ENCODE measurements at regions not wholly inside any gene's neighbourhood (a gene's known extent, or its start where the extent isn't known, plus 50 kb on each side); places are given as distances from the start of the nearest gene placed in this dataset.

- ATAC-seq (ENCODE audit: low read depth) (no peak), DNase-seq (ENCODE audit: low spot score) (no peak)
- TF ChIP-seq, protein P1, sequence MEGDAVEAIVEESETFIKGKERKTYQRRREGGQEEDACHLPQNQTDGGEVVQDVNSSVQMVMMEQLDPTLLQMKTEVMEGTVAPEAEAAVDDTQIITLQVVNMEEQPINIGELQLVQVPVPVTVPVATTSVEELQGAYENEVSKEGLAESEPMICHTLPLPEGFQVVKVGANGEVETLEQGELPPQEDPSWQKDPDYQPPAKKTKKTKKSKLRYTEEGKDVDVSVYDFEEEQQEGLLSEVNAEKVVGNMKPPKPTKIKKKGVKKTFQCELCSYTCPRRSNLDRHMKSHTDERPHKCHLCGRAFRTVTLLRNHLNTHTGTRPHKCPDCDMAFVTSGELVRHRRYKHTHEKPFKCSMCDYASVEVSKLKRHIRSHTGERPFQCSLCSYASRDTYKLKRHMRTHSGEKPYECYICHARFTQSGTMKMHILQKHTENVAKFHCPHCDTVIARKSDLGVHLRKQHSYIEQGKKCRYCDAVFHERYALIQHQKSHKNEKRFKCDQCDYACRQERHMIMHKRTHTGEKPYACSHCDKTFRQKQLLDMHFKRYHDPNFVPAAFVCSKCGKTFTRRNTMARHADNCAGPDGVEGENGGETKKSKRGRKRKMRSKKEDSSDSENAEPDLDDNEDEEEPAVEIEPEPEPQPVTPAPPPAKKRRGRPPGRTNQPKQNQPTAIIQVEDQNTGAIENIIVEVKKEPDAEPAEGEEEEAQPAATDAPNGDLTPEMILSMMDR (IDR thresholded peaks at IDR 0.05; ENCODE audit: poor library complexity, severe bottlenecking), result no peak
- no peaks in the 10 kb centered on the region for H3K27me3 ChIP-seq (ENCODE audit: insufficient read depth, poor library complexity, severe bottlenecking)
- no peak overlapping the region for H3K4me3 ChIP-seq (ENCODE audit: severe bottlenecking)
- no peaks in the 10 kb centered on the region for H3K9me3 ChIP-seq (ENCODE audit: severe bottlenecking)
- no peaks in the 10 kb centered on the region for H3K4me1 ChIP-seq (ENCODE audit: insufficient read depth, poor library complexity, severe bottlenecking)
- H3K36me3 ChIP-seq (ENCODE audit: low read depth), result no peaks in the 10 kb centered on the region
- H3K27ac ChIP-seq (ENCODE audit: poor library complexity, severe bottlenecking), result no peak overlapping the region
Observed at GRCh38 chr21:29436143-29436542, 137.4 kb downstream of the BACH1 start.

- no peaks in the 10 kb centered on the region for H3K27me3 ChIP-seq (ENCODE audit: insufficient read depth, poor library complexity, severe bottlenecking)
- DNase-seq (ENCODE audit: low spot score) (no peak), ATAC-seq (ENCODE audit: low read depth) (no peak)
- no peak overlapping the region for H3K27ac ChIP-seq (ENCODE audit: poor library complexity, severe bottlenecking)
- no peaks in the 10 kb centered on the region for H3K36me3 ChIP-seq (ENCODE audit: low read depth)
- TF ChIP-seq, protein P1 (IDR thresholded peaks at IDR 0.05; ENCODE audit: poor library complexity, severe bottlenecking), result no peak
- H3K9me3 ChIP-seq (ENCODE audit: severe bottlenecking), result no peaks in the 10 kb centered on the region
- no peaks in the 10 kb centered on the region for H3K4me1 ChIP-seq (ENCODE audit: insufficient read depth, poor library complexity, severe bottlenecking)
- no peak overlapping the region for H3K4me3 ChIP-seq (ENCODE audit: severe bottlenecking)
Observed at GRCh38 chr21:29436650-29437049, 137.9 kb downstream of the BACH1 start.

- no peak for DNase-seq (ENCODE audit: low spot score)
- no peak overlapping the region for H3K27ac ChIP-seq (ENCODE audit: poor library complexity, severe bottlenecking)
- TF ChIP-seq, protein P1 (IDR thresholded peaks at IDR 0.05; ENCODE audit: poor library complexity, severe bottlenecking), result no peak
- no peaks in the 10 kb centered on the region for H3K4me1 ChIP-seq (ENCODE audit: insufficient read depth, poor library complexity, severe bottlenecking)
- no peak for ATAC-seq (ENCODE audit: low read depth)
- no peaks in the 10 kb centered on the region for H3K36me3 ChIP-seq (ENCODE audit: low read depth)
- H3K9me3 ChIP-seq (ENCODE audit: severe bottlenecking), result no peaks in the 10 kb centered on the region
- H3K4me3 ChIP-seq (ENCODE audit: severe bottlenecking), result no peak overlapping the region
- H3K27me3 ChIP-seq (ENCODE audit: insufficient read depth, poor library complexity, severe bottlenecking), result no peaks in the 10 kb centered on the region
Observed at GRCh38 chr21:29441651-29442050, 142.9 kb downstream of the BACH1 start.

GRCh38 chr21:29443411-29444010, 144.8 kb downstream of the BACH1 start:
- ATAC-seq (ENCODE audit: low read depth) (no peak), DNase-seq (ENCODE audit: low spot score) (no peak)
- Histone ChIP-seq H3K4me3 (ENCODE audit: severe bottlenecking) (no peak overlapping the region), H3K27ac (ENCODE audit: poor library complexity, severe bottlenecking) (no peak overlapping the region), H3K27me3 (ENCODE audit: insufficient read depth, poor library complexity, severe bottlenecking) (no peaks in the 10 kb centered on the region), H3K9me3 (ENCODE audit: severe bottlenecking) (no peaks in the 10 kb centered on the region), H3K4me1 (ENCODE audit: insufficient read depth, poor library complexity, severe bottlenecking) (no peaks in the 10 kb centered on the region), H3K36me3 (ENCODE audit: low read depth) (no peaks in the 10 kb centered on the region)
- TF ChIP-seq, protein P1 (IDR thresholded peaks at IDR 0.05; ENCODE audit: poor library complexity, severe bottlenecking), result no peak

DNA sequence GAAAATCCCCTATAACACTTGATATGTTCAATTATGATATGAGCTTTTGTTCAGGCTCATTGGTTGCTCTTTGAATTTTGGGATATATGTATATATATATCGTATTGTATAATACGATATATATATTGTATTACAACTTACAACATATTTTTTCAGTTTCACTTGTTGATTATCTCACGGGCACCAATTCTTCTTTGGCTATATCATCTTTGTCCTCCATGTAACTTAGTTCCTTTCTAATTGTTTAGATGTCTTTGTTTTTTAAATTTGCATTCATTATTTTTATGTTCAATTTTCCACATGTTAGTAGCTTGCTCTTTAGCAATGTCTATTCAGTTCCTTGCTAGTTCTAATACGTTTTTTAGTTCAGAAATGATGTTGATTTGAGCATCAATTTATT, 150.0 kb downstream of the BACH1 start:
- ATAC-seq (ENCODE audit: low read depth) (no peak), DNase-seq (ENCODE audit: low spot score) (no peak)

More for the DNA sequence above, 150.0 kb downstream of the BACH1 start:
- H3K36me3 ChIP-seq (ENCODE audit: low read depth), result no peaks in the 10 kb centered on the region
- TF ChIP-seq, protein P1 (IDR thresholded peaks at IDR 0.05; ENCODE audit: poor library complexity, severe bottlenecking), result no peak
- H3K4me1 ChIP-seq (ENCODE audit: insufficient read depth, poor library complexity, severe bottlenecking), result no peaks in the 10 kb centered on the region
- no peaks in the 10 kb centered on the region for H3K9me3 ChIP-seq (ENCODE audit: severe bottlenecking)
- no peak overlapping the region for H3K4me3 ChIP-seq (ENCODE audit: severe bottlenecking)
- H3K27me3 ChIP-seq (ENCODE audit: insufficient read depth, poor library complexity, severe bottlenecking), result no peaks in the 10 kb centered on the region
- H3K27ac ChIP-seq (ENCODE audit: poor library complexity, severe bottlenecking), result no peak overlapping the region

Data from RWPE2 (cell line).